IMR-90 (cell line): ENCODE measurements at regions not wholly inside any gene's neighbourhood (a gene's known extent, or its start where the extent isn't known, plus 50 kb on each side); places are given as distances from the start of the nearest gene placed in this dataset.

ENCODE experiments used
- BHLHE40 ChIP-seq: fragments of 150-350 bp; IDR thresholded peaks from 2 replicates; pipeline ENCODE4 v1.6.1; 2016; ENCODE audit warnings: mild to moderate bottlenecking, low read depth, low read length
- CEBPB ChIP-seq: IDR thresholded peaks from 2 replicates; pipeline ENCODE4 v1.6.1; 2012; ENCODE audit warnings: low read depth, low read length, improper control_type of control experiment
- CTCF ChIP-seq: conservative IDR thresholded peaks from 2 replicates; pipeline ENCODE4 v1.5.1; 2012; ENCODE audit warnings: mild to moderate bottlenecking, low read depth, low read length, improper control_type of control experiment
- ELK1 ChIP-seq: fragments of 150-350 bp; IDR thresholded peaks from 2 replicates; pipeline ENCODE4 v1.6.1; 2016; ENCODE audit warnings: low read depth, mild to moderate bottlenecking, low read length, moderate library complexity, borderline replicate concordance
- MAFK ChIP-seq: IDR thresholded peaks from 2 replicates; pipeline ENCODE4 v1.6.1; 2012; ENCODE audit warnings: low read depth, low read length, improper control_type of control experiment
- MXI1 ChIP-seq: IDR thresholded peaks from 2 replicates; pipeline ENCODE4 v1.6.1; 2012; ENCODE audit warnings: low read depth, mild to moderate bottlenecking, low read length, moderate library complexity, borderline replicate concordance
- NFE2L2 ChIP-seq: fragments of 150-350 bp; IDR thresholded peaks from 2 replicates; pipeline ENCODE4 v1.6.1; 2016; ENCODE audit warnings: low read depth, mild to moderate bottlenecking, low read length
- POLR2A ChIP-seq: IDR thresholded peaks from 2 replicates; pipeline ENCODE4 v1.6.1; 2012; ENCODE audit warnings: mild to moderate bottlenecking, low read depth, low read length
- RAD21 ChIP-seq: IDR thresholded peaks from 2 replicates; pipeline ENCODE4 v1.6.1; 2012; ENCODE audit warnings: low read length, improper control_type of control experiment
- RCOR1 ChIP-seq: IDR thresholded peaks from 2 replicates; pipeline ENCODE4 v1.6.1; 2012; ENCODE audit warnings: mild to moderate bottlenecking, low read length, improper control_type of control experiment; ENCODE audit not compliant: insufficient replicate concordance
- RFX5 ChIP-seq: IDR thresholded peaks from 2 replicates; pipeline ENCODE4 v1.8.0; 2012; ENCODE audit warnings: low read depth, mild to moderate bottlenecking, low read length, moderate library complexity
- SMC3 ChIP-seq: fragments of 150-350 bp; IDR thresholded peaks from 2 replicates; pipeline ENCODE4 v1.6.1; 2016; ENCODE audit warnings: low read depth, mild to moderate bottlenecking, antibody characterized with exemption, low read length, moderate library complexity

GRCh38 chr9:80062567-80062966 is 490.8 kb downstream of the TLE4 start:
- TF ChIP-seq POLR2A (no peak), CTCF (no peak), SMC3 (no peak), RCOR1 (no peak), MXI1 (no peak), CEBPB (no peak; the same call in 1 of the 2 replicates), NFE2L2 (no peak), RFX5 (no peak), BHLHE40 (no peak), RAD21 (no peak), ELK1 (no peak), MAFK (no peak)
